ENCODE measurements at regions not wholly inside any gene's neighbourhood (a gene's known extent, or its start where the extent isn't known, plus 50 kb on each side); places are given as distances from the start of the nearest gene placed in this dataset.

DNA sequence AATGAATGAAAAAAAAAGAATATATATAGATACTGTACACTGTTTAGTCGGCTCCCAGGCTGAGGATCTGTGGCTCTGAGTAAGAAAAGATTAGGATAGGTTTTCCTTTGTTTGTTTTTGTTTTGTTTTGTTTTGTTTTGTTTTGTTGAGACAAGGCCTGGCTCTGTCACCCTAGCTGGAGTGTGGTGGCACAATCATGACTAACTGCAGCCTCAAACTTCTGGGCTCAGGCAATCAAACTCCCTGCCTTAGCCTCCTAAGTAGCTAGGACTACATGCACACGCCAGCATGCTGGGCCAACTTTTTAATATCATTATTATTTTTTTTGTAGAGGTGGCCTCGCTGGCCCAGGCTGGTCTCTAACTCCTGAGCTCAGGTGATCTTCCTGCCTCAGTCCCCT is 87.9 kb upstream of the PTBP2 start:
- no peak for ATAC-seq
- no peak overlapping the region for H3K4me3 ChIP-seq (replicated peaks in 1 of 3; ENCODE audit: insufficient read depth in 1 of 3, low read depth in 2 of 3, low read length in 3 of 3)
- FAIRE-seq, result no peak
- no peak overlapping the region for H3K9ac ChIP-seq (ENCODE audit: insufficient read depth, low read depth, low read length)
- H3K4me2 ChIP-seq (ENCODE audit: low read depth, low read length), result no peak overlapping the region
- H3K4me1 ChIP-seq (ENCODE audit: insufficient read depth, low read length), result peaks cover 58% of the 10 kb centered on the region
- intact Hi-C loops (cut with micrococcal nuclease; ENCODE audit: unreplicated experiment), result no loop called here
- no peaks in the 10 kb centered on the region for H3K36me3 ChIP-seq (replicated peaks in 1 of 2; ENCODE audit: control insufficient read depth in 1 of 2, insufficient read depth in 2 of 2, low read length in 2 of 2)
- H2AFZ ChIP-seq (ENCODE audit: low read length), result no peak overlapping the region
- DNase-seq (ENCODE audit: low spot score), result no peak
- peak overlapping the region; percentile 88 for H3K27ac ChIP-seq (ENCODE audit: extremely low read length, insufficient read depth, low read length)
- POLR2A ChIA-PET, result no interaction called here
- in situ Hi-C loops (cut with HindIII; ENCODE audit: extremely low pct_ligation_motif_present, low pct_unique_long_range_greater_than_20kb), result no loop called here
- no peaks in the 10 kb centered on the region for H3K9me3 ChIP-seq (ENCODE audit: low read length)
- CTCF ChIA-PET (ENCODE audit: low intra/inter-chr PET ratio, low total read pairs), result no interaction called here
- WGBS (ENCODE audit: low lambda C conversion rate), result 96% methylated on average over 3 of the region's 3 CpGs
- H3K79me2 ChIP-seq (ENCODE audit: insufficient read depth, low read length), result no peaks in the 10 kb centered on the region
- BruUV-seq (replicated peaks), result no TSS peak
- no peaks in the 10 kb centered on the region for H3K27me3 ChIP-seq (ENCODE audit: control insufficient read depth in 1 of 2, insufficient read depth in 2 of 2, low read length in 2 of 2)
- no peak for TF ChIP-seq ZNF382 (CRISPR knock-in tag; IDR thresholded peaks at IDR 0.05; ENCODE audit: borderline replicate concordance)
- no peak for TF ChIP-seq ZNF224 (CRISPR knock-in tag; IDR thresholded peaks at IDR 0.05)
- no peak for TF ChIP-seq FOSL2 (CRISPR knock-in tag; IDR thresholded peaks at IDR 0.05)
- TF ChIP-seq, protein P1, sequence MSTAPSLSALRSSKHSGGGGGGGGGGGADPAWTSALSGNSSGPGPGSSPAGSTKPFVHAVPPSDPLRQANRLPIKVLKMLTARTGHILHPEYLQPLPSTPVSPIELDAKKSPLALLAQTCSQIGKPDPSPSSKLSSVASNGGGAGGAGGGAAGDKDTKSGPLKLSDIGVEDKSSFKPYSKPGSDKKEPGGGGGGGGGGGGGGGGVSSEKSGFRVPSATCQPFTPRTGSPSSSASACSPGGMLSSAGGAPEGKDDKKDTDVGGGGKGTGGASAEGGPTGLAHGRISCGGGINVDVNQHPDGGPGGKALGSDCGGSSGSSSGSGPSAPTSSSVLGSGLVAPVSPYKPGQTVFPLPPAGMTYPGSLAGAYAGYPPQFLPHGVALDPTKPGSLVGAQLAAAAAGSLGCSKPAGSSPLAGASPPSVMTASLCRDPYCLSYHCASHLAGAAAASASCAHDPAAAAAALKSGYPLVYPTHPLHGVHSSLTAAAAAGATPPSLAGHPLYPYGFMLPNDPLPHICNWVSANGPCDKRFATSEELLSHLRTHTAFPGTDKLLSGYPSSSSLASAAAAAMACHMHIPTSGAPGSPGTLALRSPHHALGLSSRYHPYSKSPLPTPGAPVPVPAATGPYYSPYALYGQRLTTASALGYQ (CRISPR knock-in tag; IDR thresholded peaks at IDR 0.05), result no peak
- no peak for TF ChIP-seq SETDB1 (CRISPR knock-in tag; IDR thresholded peaks at IDR 0.05; ENCODE audit: borderline replicate concordance)
- no peak for TF ChIP-seq ZNF160 (CRISPR knock-in tag; IDR thresholded peaks at IDR 0.05)
- TF ChIP-seq ZNF746 (CRISPR knock-in tag; IDR thresholded peaks at IDR 0.05), result no peak
- no peak for TF ChIP-seq ZNF780A (CRISPR knock-in tag; IDR thresholded peaks at IDR 0.05)
- no peak for TF ChIP-seq ZFY (CRISPR knock-in tag; IDR thresholded peaks at IDR 0.05)
- no peak for TF ChIP-seq ZNF24 (IDR thresholded peaks at IDR 0.05)
- no peak for TF ChIP-seq ZFP36 (IDR thresholded peaks at IDR 0.05; ENCODE audit: borderline replicate concordance, low read depth, low read length, partially characterized antibody)
- TF ChIP-seq, protein P2, sequence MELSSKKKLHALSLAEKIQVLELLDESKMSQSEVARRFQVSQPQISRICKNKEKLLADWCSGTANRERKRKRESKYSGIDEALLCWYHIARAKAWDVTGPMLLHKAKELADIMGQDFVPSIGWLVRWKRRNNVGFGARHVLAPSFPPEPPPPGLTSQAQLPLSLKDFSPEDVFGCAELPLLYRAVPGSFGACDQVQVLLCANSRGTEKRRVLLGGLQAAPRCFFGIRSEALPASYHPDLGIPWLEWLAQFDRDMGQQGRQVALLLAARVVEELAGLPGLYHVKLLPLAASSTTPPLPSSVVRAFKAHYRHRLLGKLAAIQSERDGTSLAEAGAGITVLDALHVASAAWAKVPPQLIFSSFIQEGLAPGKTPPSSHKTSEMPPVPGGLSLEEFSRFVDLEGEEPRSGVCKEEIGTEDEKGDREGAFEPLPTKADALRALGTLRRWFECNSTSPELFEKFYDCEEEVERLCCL (CRISPR knock-in tag; IDR thresholded peaks at IDR 0.05; ENCODE audit: borderline replicate concordance), result no peak
- TF ChIP-seq, protein P3, sequence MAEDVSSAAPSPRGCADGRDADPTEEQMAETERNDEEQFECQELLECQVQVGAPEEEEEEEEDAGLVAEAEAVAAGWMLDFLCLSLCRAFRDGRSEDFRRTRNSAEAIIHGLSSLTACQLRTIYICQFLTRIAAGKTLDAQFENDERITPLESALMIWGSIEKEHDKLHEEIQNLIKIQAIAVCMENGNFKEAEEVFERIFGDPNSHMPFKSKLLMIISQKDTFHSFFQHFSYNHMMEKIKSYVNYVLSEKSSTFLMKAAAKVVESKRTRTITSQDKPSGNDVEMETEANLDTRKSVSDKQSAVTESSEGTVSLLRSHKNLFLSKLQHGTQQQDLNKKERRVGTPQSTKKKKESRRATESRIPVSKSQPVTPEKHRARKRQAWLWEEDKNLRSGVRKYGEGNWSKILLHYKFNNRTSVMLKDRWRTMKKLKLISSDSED (CRISPR knock-in tag; IDR thresholded peaks at IDR 0.05), result no peak
- no peak for TF ChIP-seq ZNF34 (CRISPR knock-in tag; IDR thresholded peaks at IDR 0.05; ENCODE audit: borderline replicate concordance)
- TF ChIP-seq, protein P4, sequence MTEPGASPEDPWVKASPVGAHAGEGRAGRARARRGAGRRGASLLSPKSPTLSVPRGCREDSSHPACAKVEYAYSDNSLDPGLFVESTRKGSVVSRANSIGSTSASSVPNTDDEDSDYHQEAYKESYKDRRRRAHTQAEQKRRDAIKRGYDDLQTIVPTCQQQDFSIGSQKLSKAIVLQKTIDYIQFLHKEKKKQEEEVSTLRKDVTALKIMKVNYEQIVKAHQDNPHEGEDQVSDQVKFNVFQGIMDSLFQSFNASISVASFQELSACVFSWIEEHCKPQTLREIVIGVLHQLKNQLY (CRISPR knock-in tag; IDR thresholded peaks at IDR 0.05), result no peak
- no peaks in the 10 kb centered on the region for H4K20me1 ChIP-seq (ENCODE audit: insufficient read depth, low read length)
